ENCODE measurements at regions not wholly inside any gene's neighbourhood (a gene's known extent, or its start where the extent isn't known, plus 50 kb on each side); places are given as distances from the start of the nearest gene placed in this dataset.

GRCh38 chr10:3692387-3692999 is 92.5 kb downstream of the KLF6 start:
- no peaks in the 10 kb centered on the region for H3K4me1 ChIP-seq
- intact Hi-C loops (cut with DNase I): no loop called here
- H3K9ac ChIP-seq (ENCODE audit: low read depth in 2 of 2, low read length in 2 of 2): no peak overlapping the region
- no peak for DNase-seq
- no peaks in the 10 kb centered on the region for H3K27me3 ChIP-seq
- H3K36me3 ChIP-seq: no peaks in the 10 kb centered on the region
- H3K9me3 ChIP-seq: no peaks in the 10 kb centered on the region
- no peak overlapping the region for H3K4me3 ChIP-seq
- TF ChIP-seq CTCF (IDR thresholded peaks at IDR 0.05): no peak
- no peak overlapping the region for H3K27ac ChIP-seq

- Histone ChIP-seq H3K9ac (ENCODE audit: low read depth in 2 of 2, low read length in 2 of 2) (no peak overlapping the region), H3K4me3 (no peak overlapping the region), H3K9me3 (no peaks in the 10 kb centered on the region), H3K27ac (no peak overlapping the region), H3K36me3 (no peaks in the 10 kb centered on the region), H3K27me3 (no peaks in the 10 kb centered on the region), H3K4me1 (no peaks in the 10 kb centered on the region)
- intact Hi-C loops (cut with DNase I): no loop called here
- TF ChIP-seq CTCF (IDR thresholded peaks at IDR 0.05): no peak
- no peak for DNase-seq
These were observed 93.5 kb downstream of the KLF6 start for GRCh38 chr10:3691482-3691881.

DNA sequence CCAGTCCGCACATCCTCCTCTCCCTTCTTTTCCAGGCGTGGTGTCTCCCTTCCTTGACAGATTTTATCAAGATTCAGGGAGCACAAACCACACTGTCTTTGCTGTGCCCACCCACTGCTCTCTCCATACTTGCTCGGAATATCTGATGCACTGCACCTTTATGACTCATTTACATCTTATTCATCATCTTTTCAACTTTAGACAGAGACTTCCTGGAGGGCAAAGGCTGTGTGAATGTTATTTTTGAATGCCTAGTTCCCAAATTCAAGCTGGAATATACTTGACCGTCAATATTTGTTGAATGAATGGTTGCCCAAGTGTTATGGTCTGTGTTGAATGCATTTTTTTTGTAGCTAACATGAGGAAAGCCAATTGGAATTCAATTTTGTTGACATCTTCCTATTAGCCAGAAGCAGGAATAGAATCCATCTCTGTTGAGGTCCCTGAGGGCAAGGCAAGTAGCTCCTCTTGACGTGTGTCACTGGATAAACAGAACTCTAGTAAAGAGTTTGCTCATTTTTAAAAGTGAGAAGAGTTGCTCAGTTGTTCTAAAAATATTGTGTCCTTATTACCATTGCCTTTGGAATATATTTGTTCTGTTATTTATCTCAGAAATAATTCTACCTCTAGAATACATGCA is 95.0 kb downstream of the KLF6 start:
- H3K9me3 ChIP-seq: no peaks in the 10 kb centered on the region
- no peaks in the 10 kb centered on the region for H3K27me3 ChIP-seq
- no peak overlapping the region for H3K9ac ChIP-seq (ENCODE audit: low read depth in 2 of 2, low read length in 2 of 2)
- H3K4me3 ChIP-seq: no peak overlapping the region
- H3K27ac ChIP-seq: no peak overlapping the region
- no peaks in the 10 kb centered on the region for H3K36me3 ChIP-seq
- no peaks in the 10 kb centered on the region for H3K4me1 ChIP-seq
- no peak for DNase-seq
- intact Hi-C loops (cut with DNase I): no loop called here
- TF ChIP-seq CTCF (IDR thresholded peaks at IDR 0.05): no peak

DNA sequence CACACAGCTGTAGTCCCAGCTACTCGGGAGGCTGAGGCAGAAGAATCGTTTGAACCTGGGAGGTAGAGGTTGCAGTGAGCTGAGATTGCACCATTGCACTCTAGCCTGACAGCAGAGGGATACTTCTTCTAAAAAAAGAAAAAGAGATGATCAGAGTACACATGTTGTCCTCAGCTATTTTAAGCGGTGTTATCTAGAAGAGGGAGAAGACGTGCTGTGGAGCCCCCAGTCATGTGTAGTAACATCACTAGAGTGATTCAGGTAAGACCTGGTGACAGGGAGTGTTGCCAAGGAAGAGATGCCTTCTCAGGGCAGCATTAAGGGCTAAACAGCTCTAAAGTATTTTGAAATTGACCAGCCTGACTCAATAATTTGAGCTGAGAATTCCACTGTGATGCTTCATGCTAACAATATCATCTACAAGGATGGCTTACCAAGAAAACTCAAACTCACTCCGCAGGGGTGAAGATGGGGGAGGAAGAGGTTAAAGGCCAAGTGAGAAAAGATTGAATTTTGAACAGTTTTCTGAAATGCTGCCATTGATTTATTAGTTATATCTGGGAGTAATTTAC is 97.4 kb downstream of the KLF6 start:
- H3K36me3 ChIP-seq: no peaks in the 10 kb centered on the region
- TF ChIP-seq CTCF (IDR thresholded peaks at IDR 0.05): no peak
- no peaks in the 10 kb centered on the region for H3K9me3 ChIP-seq
- no peaks in the 10 kb centered on the region for H3K27me3 ChIP-seq
- no peak for DNase-seq
- intact Hi-C loops (cut with DNase I): no loop called here
- no peak overlapping the region for H3K9ac ChIP-seq (ENCODE audit: low read depth in 2 of 2, low read length in 2 of 2)
- no peaks in the 10 kb centered on the region for H3K4me1 ChIP-seq
- H3K27ac ChIP-seq: no peak overlapping the region
- H3K4me3 ChIP-seq: no peak overlapping the region

DNA sequence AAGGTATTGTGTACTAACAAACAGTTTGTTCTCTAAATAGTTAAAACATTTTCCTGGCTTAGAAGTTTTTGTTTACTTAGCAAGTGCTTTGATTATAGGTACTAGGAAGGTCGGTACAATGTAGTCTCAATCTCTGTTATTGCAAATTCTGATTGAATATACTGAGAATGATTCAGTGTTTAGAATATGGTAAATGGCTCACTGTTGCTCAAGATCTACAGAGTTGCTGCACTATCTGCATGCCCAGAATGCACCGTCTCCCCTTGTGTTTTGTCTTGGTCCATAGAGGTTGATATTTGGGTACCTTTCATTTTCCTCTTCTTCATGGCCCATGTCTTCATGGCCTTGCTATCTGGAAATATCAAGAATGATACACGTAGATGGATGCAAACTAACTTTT is 99.6 kb downstream of the KLF6 start:
- Histone ChIP-seq H3K27me3 (no peaks in the 10 kb centered on the region), H3K4me1 (no peaks in the 10 kb centered on the region), H3K36me3 (no peaks in the 10 kb centered on the region), H3K4me3 (no peak overlapping the region), H3K27ac (no peak overlapping the region), H3K9ac (ENCODE audit: low read depth in 2 of 2, low read length in 2 of 2) (no peak overlapping the region), H3K9me3 (no peaks in the 10 kb centered on the region)
- intact Hi-C loops (cut with DNase I): no loop called here
- no peak for TF ChIP-seq CTCF (IDR thresholded peaks at IDR 0.05)
- DNase-seq: no peak
